NCI-H510A treated with DMSO at 0.1 percent for 48 hours (cell line): ENCODE measurements at regions not wholly inside any gene's neighbourhood (a gene's known extent, or its start where the extent isn't known, plus 50 kb on each side); places are given as distances from the start of the nearest gene placed in this dataset.

ENCODE experiments used
- DNase-seq: peaks from one replicate; lab custom pipeline; 2025; lab: John Stamatoyannopoulos, UW

GRCh38 chr2:238790126-238790832 lies 57.6 kb upstream of the TWIST2 start:
- no peak for DNase-seq

- no peak for DNase-seq
These were observed 57.1 kb upstream of the TWIST2 start for GRCh38 chr2:238790833-238791230.

GRCh38 chr2:238791354-238791753 lies 56.5 kb upstream of the TWIST2 start:
- no peak for DNase-seq

- no peak for DNase-seq
These were observed 54.6 kb upstream of the TWIST2 start for GRCh38 chr2:238793306-238793705.

- no peak for DNase-seq
These were observed 54.0 kb upstream of the TWIST2 start for GRCh38 chr2:238793801-238794449.

- no peak for DNase-seq
These were observed 51.5 kb upstream of the TWIST2 start for GRCh38 chr2:238796223-238796885.

GRCh38 chr2:238797537-238797936 lies 50.3 kb upstream of the TWIST2 start:
- DNase-seq, result no peak
